Esophagus muscularis mucosa (tissue), 4 donors: ENCODE measurements at regions not wholly inside any gene's neighbourhood (a gene's known extent, or its start where the extent isn't known, plus 50 kb on each side); places are given as distances from the start of the nearest gene placed in this dataset.

ENCODE experiments used
- DNase-seq: peaks from one replicate; pipeline ENCODE4 v3.0.0-alpha.2; 2017; ENCODE audit errors: extremely low spot score
- H3K27ac ChIP-seq, 4 donors: fragments of 200-600 bp; sonication (generic); replicated peaks in 1 of 4; 1 replicate in 3 of 4; 2 replicates in 1 of 4; pipeline ENCODE4 v1.5.1; 2016 to 2019; ENCODE audit warnings: mild to moderate bottlenecking in 1 of 4
- H3K27me3 ChIP-seq, 4 donors: fragments of 200-600 bp; sonication (generic); one replicate each; pipeline versions ENCODE4 v1.5.1 to v1.6.0; 2016 to 2019
- H3K36me3 ChIP-seq, 4 donors: fragments of 200-600 bp; sonication (generic); one replicate each; pipeline ENCODE4 v1.5.1; 2016 to 2019
- H3K4me1 ChIP-seq, 4 donors: fragments of 200-600 bp; sonication (generic); one replicate each; pipeline ENCODE4 v1.5.1; 2016 to 2019
- H3K4me3 ChIP-seq, 4 donors: fragments of 200-600 bp; sonication (generic); 1 replicate in 2 of 4; 2 replicates in 2 of 4; pipeline ENCODE4 v1.5.1; 2016 to 2019; ENCODE audit warnings: mild to moderate bottlenecking in 4 of 4, moderate library complexity in 1 of 4
- H3K9me3 ChIP-seq, 4 donors: fragments of 200-600 bp; sonication (generic); 1 replicate in 3 of 4; 2 replicates in 1 of 4; pipeline ENCODE4 v1.5.1; 2016 to 2019
- CTCF ChIP-seq, 3 experiments: fragments of 200-600 bp in 2 of 3; fragments of 450-650 bp in 1 of 3; sonication (generic) in 2 of 3; IDR thresholded peaks; one replicate each; pipeline ENCODE4 v1.5.1; 2017 to 2019; ENCODE audit warnings: antibody characterized with exemption in 3 of 3, mild to moderate bottlenecking in 2 of 3, moderate library complexity in 1 of 3
- EP300 ChIP-seq: sonication (generic); formaldehyde crosslinking; IDR thresholded peaks from one replicate; pipeline ENCODE4 v1.6.1; 2017; ENCODE audit warnings: antibody characterized with exemption
- POLR2A ChIP-seq: fragments of 450-650 bp; IDR thresholded peaks from one replicate; pipeline ENCODE4 v1.6.1; 2017; ENCODE audit warnings: antibody characterized with exemption, moderate library complexity, mild to moderate bottlenecking, low read depth
- POLR2AphosphoS5 ChIP-seq, 2 donors: sonication (generic); formaldehyde crosslinking; IDR thresholded peaks; one replicate each; pipeline ENCODE4 v1.6.1; 2017; ENCODE audit warnings: antibody characterized with exemption in 2 of 2
- WGBS: methylation state at CpG from one replicate; pipeline ENCODE4 v1.1.5; 2018; 5-methylcytosine and 5-hydroxymethylcytosine counted together
- intact Hi-C: fragments of 100-400 bp; cut with DNase I; formaldehyde crosslinking; loops from one replicate; pipeline ENCODE4 v1.15.1; 2023

GRCh38 chr4:132063829-132064228 is 1085.3 kb upstream of the PCDH10 start:
- Histone ChIP-seq H3K9me3 (peaks cover 0 to 8% (median 3%) of the 10 kb centered on the region in 4 donors), H3K36me3 (no peaks in the 10 kb centered on the region), H3K4me3 (no peak overlapping the region), H3K4me1 (no peaks in the 10 kb centered on the region), H3K27ac (no peak overlapping the region), H3K27me3 (no peaks in the 10 kb centered on the region)
- intact Hi-C loops, result no loop called here
- TF ChIP-seq EP300 (no peak), POLR2AphosphoS5 (IDR thresholded peaks at IDR 0.05) (no peak), CTCF (IDR thresholded peaks at IDR 0.05) (no peak), POLR2A (no peak)
- 67% methylated on average over 1 of the region's 1 CpG for WGBS
- no peak for DNase-seq

GRCh38 chr4:132065940-132066495 is 1083.1 kb upstream of the PCDH10 start:
- Histone ChIP-seq H3K27ac (no peak overlapping the region), H3K27me3 (no peaks in the 10 kb centered on the region), H3K4me1 (no peaks in the 10 kb centered on the region), H3K9me3 (peaks cover 0 to 8% (median 3%) of the 10 kb centered on the region in 4 donors), H3K36me3 (no peaks in the 10 kb centered on the region), H3K4me3 (no peak overlapping the region)
- intact Hi-C loops, result no loop called here
- no peak for DNase-seq
- no peak for TF ChIP-seq CTCF (IDR thresholded peaks at IDR 0.05)
- TF ChIP-seq POLR2A, result no peak
- no peak for TF ChIP-seq POLR2AphosphoS5 (IDR thresholded peaks at IDR 0.05)
- WGBS, result 67% methylated on average over 2 of the region's 2 CpGs

GRCh38 chr4:132071815-132072214 is 1077.3 kb upstream of the PCDH10 start:
- WGBS, result 77% methylated on average over 1 of the region's 1 CpG
- Histone ChIP-seq H3K27me3 (no peaks in the 10 kb centered on the region), H3K36me3 (no peaks in the 10 kb centered on the region), H3K4me1 (no peaks in the 10 kb centered on the region), H3K4me3 (no peak overlapping the region), H3K9me3 (no peaks in the 10 kb centered on the region), H3K27ac (no peak overlapping the region)
- intact Hi-C loops, result no loop called here
- no peak for TF ChIP-seq EP300
- no peak for TF ChIP-seq POLR2A
- TF ChIP-seq CTCF (IDR thresholded peaks at IDR 0.05), result no peak
- no peak for TF ChIP-seq POLR2AphosphoS5 (IDR thresholded peaks at IDR 0.05)
- no peak for DNase-seq

GRCh38 chr4:132076829-132077228 is 1072.3 kb upstream of the PCDH10 start:
- Histone ChIP-seq H3K9me3 (no peaks in the 10 kb centered on the region), H3K4me1 (no peaks in the 10 kb centered on the region), H3K4me3 (no peak overlapping the region), H3K27me3 (no peaks in the 10 kb centered on the region), H3K36me3 (no peaks in the 10 kb centered on the region), H3K27ac (no peak overlapping the region)
- WGBS, result 88% methylated on average over 2 of the region's 2 CpGs
- DNase-seq, result no peak
- no peak for TF ChIP-seq POLR2A
- TF ChIP-seq POLR2AphosphoS5 (IDR thresholded peaks at IDR 0.05), result no peak
- TF ChIP-seq EP300, result no peak
- no peak for TF ChIP-seq CTCF (IDR thresholded peaks at IDR 0.05)
- intact Hi-C loops, result no loop called here

- no peak for DNase-seq
- no peak for TF ChIP-seq POLR2AphosphoS5 (IDR thresholded peaks at IDR 0.05)
- TF ChIP-seq CTCF (IDR thresholded peaks at IDR 0.05), result no peak
- TF ChIP-seq EP300, result no peak
- TF ChIP-seq POLR2A, result no peak
- no peak overlapping the region for H3K4me3 ChIP-seq
- H3K27ac ChIP-seq, result no peak overlapping the region
- no peaks in the 10 kb centered on the region for H3K27me3 ChIP-seq
- H3K36me3 ChIP-seq, result no peaks in the 10 kb centered on the region
- intact Hi-C loops, result no loop called here
- H3K4me1 ChIP-seq, result no peaks in the 10 kb centered on the region
- H3K9me3 ChIP-seq, result no peaks in the 10 kb centered on the region
- 87% methylated on average over 4 of the region's 4 CpGs for WGBS
Observed at GRCh38 chr4:132085105-132085504, 1064.0 kb upstream of the PCDH10 start.
